GM23248 (cell line): ENCODE measurements at regions not wholly inside any gene's neighbourhood (a gene's known extent, or its start where the extent isn't known, plus 50 kb on each side); places are given as distances from the start of the nearest gene placed in this dataset.

Source experiments
- DNase-seq: peaks from one replicate; pipeline ENCODE4 v3.0.0-alpha.2; 2015
- H2AFZ ChIP-seq: fragments of 200-600 bp; sonication (generic); 2 replicates; pipeline ENCODE4 v1.6.1; 2016; ENCODE audit warnings: antibody characterized with exemption
- H3F3A ChIP-seq: fragments of 200-600 bp; sonication (generic); 2 replicates; pipeline ENCODE4 v1.6.1; 2016; ENCODE audit warnings: mild to moderate bottlenecking, antibody characterized with exemption, mixed run types; ENCODE audit not compliant: insufficient read depth
- H3K27ac ChIP-seq: fragments of 200-600 bp; sonication (generic); 2 replicates; pipeline ENCODE4 v1.5.1; 2016; ENCODE audit warnings: mild to moderate bottlenecking
- H3K27me3 ChIP-seq: fragments of 200-600 bp; sonication (generic); replicated peaks from 2 replicates; pipeline ENCODE4 v1.6.1; 2016; ENCODE audit warnings: mild to moderate bottlenecking; ENCODE audit not compliant: insufficient read depth
- H3K36me3 ChIP-seq: fragments of 200-600 bp; sonication (generic); 2 replicates; pipeline ENCODE4 v1.6.1; 2016; ENCODE audit warnings: low read depth, mild to moderate bottlenecking
- H3K4me1 ChIP-seq: fragments of 200-600 bp; sonication (generic); 2 replicates; pipeline ENCODE4 v1.6.1; 2016; ENCODE audit warnings: mild to moderate bottlenecking; ENCODE audit not compliant: insufficient read depth
- H3K4me2 ChIP-seq: fragments of 200-600 bp; sonication (generic); one replicate; pipeline ENCODE4 v1.6.1; 2016; ENCODE audit warnings: mild to moderate bottlenecking; ENCODE audit not compliant: unreplicated experiment
- H3K4me3 ChIP-seq: fragments of 200-600 bp; sonication (generic); 2 replicates; pipeline ENCODE4 v1.5.1; 2016; ENCODE audit warnings: mild to moderate bottlenecking
- H3K79me2 ChIP-seq: fragments of 200-600 bp; sonication (generic); 2 replicates; pipeline ENCODE4 v1.6.1; 2016; ENCODE audit warnings: mild to moderate bottlenecking; ENCODE audit not compliant: insufficient read depth
- H3K9ac ChIP-seq: fragments of 200-600 bp; sonication (generic); 2 replicates; pipeline ENCODE4 v1.6.1; 2016; ENCODE audit warnings: mild to moderate bottlenecking
- H3K9me2 ChIP-seq: fragments of 200-600 bp; sonication (generic); 2 replicates; pipeline ENCODE4 v1.6.1; 2016; ENCODE audit warnings: mixed run types, mild to moderate bottlenecking, moderate library complexity; ENCODE audit not compliant: insufficient read depth
- H3K9me3 ChIP-seq: fragments of 200-600 bp; sonication (generic); one replicate; pipeline ENCODE4 v1.6.1; 2017; ENCODE audit warnings: low read depth
- H4K20me1 ChIP-seq: fragments of 200-600 bp; sonication (generic); 2 replicates; pipeline ENCODE4 v1.6.0; 2016; ENCODE audit not compliant: insufficient read depth
- EZH2 ChIP-seq: fragments of 200-600 bp; sonication (generic); IDR thresholded peaks from 2 replicates; pipeline ENCODE4 v1.6.1; 2018; ENCODE audit warnings: antibody characterized with exemption, mild to moderate bottlenecking; ENCODE audit not compliant: insufficient read depth, poor library complexity, severe bottlenecking
- EZH2phosphoT487 ChIP-seq: fragments of 200-600 bp; sonication (generic); IDR thresholded peaks from 2 replicates; pipeline ENCODE4 v1.6.1; 2018; ENCODE audit warnings: antibody characterized with exemption, moderate library complexity, mild to moderate bottlenecking, low read depth; ENCODE audit not compliant: insufficient read depth
- WGBS, 2 experiments: methylation state at CpG; one replicate each; pipeline ENCODE4 v1.1.6; 2015 to 2017; ENCODE audit warnings: low lambda C conversion rate in 2 of 2, low coverage in 1 of 2; ENCODE audit errors: missing lambda C conversion rate in 2 of 2; 5-methylcytosine and 5-hydroxymethylcytosine counted together
- in situ Hi-C: fragments of 300-500 bp; cut with MboI; formaldehyde crosslinking; loops from 2 replicates; pipeline ENCODE4 v1.15.0; 2020

GRCh38 chr12:92606956-92607355 is 95.8 kb upstream of the PLEKHG7 start:
- H3F3A ChIP-seq, result peaks cover 54% of the 10 kb centered on the region
- no peak for TF ChIP-seq EZH2
- no peak for TF ChIP-seq EZH2phosphoT487

GRCh38 chr12:92605621-92606170 is 97.1 kb upstream of the PLEKHG7 start:
- no peaks in the 10 kb centered on the region for H3K9me2 ChIP-seq
- no peak for TF ChIP-seq EZH2
- TF ChIP-seq EZH2phosphoT487, result no peak
- H4K20me1 ChIP-seq, result no peaks in the 10 kb centered on the region
- H3K4me2 ChIP-seq, result peak overlapping the region; percentile 20
- in situ Hi-C loops, result no loop called here
- H3K27ac ChIP-seq, result peak overlapping the region; percentile 92
- H3K9me3 ChIP-seq, result no peaks in the 10 kb centered on the region
- WGBS, 2 experiments, result 58 to 59% methylated on average over 3 of the region's 3 CpGs
- H3K36me3 ChIP-seq, result no peaks in the 10 kb centered on the region
- peak; percentile 64 for DNase-seq
- H3K4me3 ChIP-seq, result no peak overlapping the region
- no peaks in the 10 kb centered on the region for H3K79me2 ChIP-seq
- no peaks in the 10 kb centered on the region for H3K27me3 ChIP-seq
- peaks cover 68% of the 10 kb centered on the region for H3K4me1 ChIP-seq
- H3K9ac ChIP-seq, result 0 out of 2 replicates have a peak overlapping the region, but pooled peaks have one; percentile 6
- no peak overlapping the region for H2AFZ ChIP-seq
- H3F3A ChIP-seq, result peaks cover 60% of the 10 kb centered on the region

More at GRCh38 chr12:92606956-92607355, 95.8 kb upstream of the PLEKHG7 start:
- Histone ChIP-seq H4K20me1 (no peaks in the 10 kb centered on the region), H3K9me2 (no peaks in the 10 kb centered on the region), H3K9me3 (no peaks in the 10 kb centered on the region), H3K27ac (no peak overlapping the region), H3K9ac (no peak overlapping the region), H2AFZ (peak overlapping the region; percentile 36; the same call in 1 of the 2 replicates), H3K79me2 (no peaks in the 10 kb centered on the region), H3K4me1 (peaks cover 66% of the 10 kb centered on the region), H3K27me3 (no peaks in the 10 kb centered on the region), H3K4me2 (no peak overlapping the region), H3K4me3 (no peak overlapping the region), H3K36me3 (no peaks in the 10 kb centered on the region)
- DNase-seq, result no peak
- in situ Hi-C loops, result no loop called here
- 96% methylated on average over 2 of the region's 2 CpGs for WGBS, 2 experiments

GRCh38 chr12:92604786-92605185 is 98.0 kb upstream of the PLEKHG7 start:
- Histone ChIP-seq H3K4me2 (no peak overlapping the region), H3K9me2 (no peaks in the 10 kb centered on the region), H3K27ac (peak overlapping the region; percentile 92), H3K36me3 (no peaks in the 10 kb centered on the region), H4K20me1 (no peaks in the 10 kb centered on the region), H3K27me3 (no peaks in the 10 kb centered on the region), H3K9ac (no peak overlapping the region), H3K4me1 (peaks cover 68% of the 10 kb centered on the region), H3K9me3 (no peaks in the 10 kb centered on the region), H3K4me3 (no peak overlapping the region), H3F3A (peaks cover 60% of the 10 kb centered on the region), H3K79me2 (no peaks in the 10 kb centered on the region), H2AFZ (no peak overlapping the region)
- in situ Hi-C loops, result no loop called here
- DNase-seq, result no peak
- TF ChIP-seq EZH2 (no peak), EZH2phosphoT487 (no peak)

- peak; percentile 57 for DNase-seq
Measured at GRCh38 chr12:92603741-92604432, 98.9 kb upstream of the PLEKHG7 start.

More at GRCh38 chr12:92603741-92604432, 98.9 kb upstream of the PLEKHG7 start:
- Histone ChIP-seq H2AFZ (no peak overlapping the region; the same call in 1 of the 2 replicates), H3K4me2 (peak overlapping the region; percentile 16), H3K9me3 (no peaks in the 10 kb centered on the region), H3K27ac (peak overlapping the region; percentile 92), H3K36me3 (no peaks in the 10 kb centered on the region), H3F3A (peaks cover 60% of the 10 kb centered on the region), H3K27me3 (no peaks in the 10 kb centered on the region), H3K4me3 (no peak overlapping the region), H4K20me1 (no peaks in the 10 kb centered on the region), H3K4me1 (peaks cover 68% of the 10 kb centered on the region), H3K9me2 (no peaks in the 10 kb centered on the region), H3K9ac (no peak overlapping the region), H3K79me2 (no peaks in the 10 kb centered on the region)
- in situ Hi-C loops, result no loop called here
- WGBS, 2 experiments, result 35 to 49% methylated on average over 2 of the region's 2 CpGs
- TF ChIP-seq EZH2phosphoT487 (no peak), EZH2 (no peak)
